HepG2 (cell line): ENCODE measurements at regions not wholly inside any gene's neighbourhood (a gene's known extent, or its start where the extent isn't known, plus 50 kb on each side); places are given as distances from the start of the nearest gene placed in this dataset.

ENCODE experiments used
- ATAC-seq: fragments of 200-7000 bp; cut with Tn5 transposase; 3 replicates; pipeline ENCODE4 v1.9.1; 2020; ENCODE audit warnings: mild to moderate bottlenecking, moderate library complexity
- BruUV-seq: library from RNA; stranded (reverse); fragments of 400-500 nt; replicated peaks from 2 replicates; lab custom pipeline; 2021; lab: Mats Ljungman, UMichigan
- CTCF ChIA-PET: fragments of 300-600 bp; formaldehyde crosslinking; extraction: SDS; loops from one replicate; lab custom pipeline; 2021; ENCODE audit warnings: low total read pairs, inconsistent platforms, low intra/inter-chr PET ratio; lab: Yijun Ruan, JAX
- POLR2A ChIA-PET: fragments of 350-600 bp; sonication (Branson Sonifier 250); formaldehyde crosslinking; loops from one replicate; lab custom pipeline; 2020; ENCODE audit warnings: antibody characterized with exemption, inconsistent platforms; lab: Yijun Ruan, JAX
- DNase-seq: peaks from one replicate; pipeline ENCODE4 v3.0.0-alpha.2; 2015; ENCODE audit warnings: low spot score
- FAIRE-seq: peaks from 3 replicates; lab custom pipeline; 2011; peaks lifted over from hg19 to GRCh38; lab: Jason Lieb, UNC
- H2AFZ ChIP-seq: one replicate; pipeline ENCODE4 v1.6.1; 2011; ENCODE audit warnings: low read length, inconsistent platforms
- H3K27ac ChIP-seq: fragments of 300-600 bp; 3 replicates; pipeline ENCODE4 v1.8.0; 2011; ENCODE audit warnings: mixed run types, mild to moderate bottlenecking, mixed read lengths, low read length, inconsistent platforms; ENCODE audit not compliant: insufficient read depth; ENCODE audit errors: extremely low read length
- H3K27me3 ChIP-seq, 2 experiments: fragments of 200-600 bp in 1 of 2; 2 replicates in 1 of 2; 3 replicates in 1 of 2; pipeline versions ENCODE4 v1.6.0 to v1.8.0; 2011; ENCODE audit warnings: low read length in 2 of 2, mild to moderate bottlenecking in 2 of 2, moderate library complexity in 2 of 2, inconsistent platforms in 1 of 2; ENCODE audit not compliant: insufficient read depth in 2 of 2, control insufficient read depth in 1 of 2
- H3K36me3 ChIP-seq, 2 experiments: fragments of 200-600 bp in 1 of 2; replicated peaks in 1 of 2; 2 replicates in 1 of 2; 3 replicates in 1 of 2; pipeline versions ENCODE4 v1.5.1 to v1.8.0; 2011; ENCODE audit warnings: low read length in 2 of 2, inconsistent platforms in 1 of 2; ENCODE audit not compliant: insufficient read depth in 2 of 2, control insufficient read depth in 1 of 2
- H3K4me1 ChIP-seq: 2 replicates; pipeline ENCODE4 v1.5.1; 2012; ENCODE audit warnings: low read length, inconsistent platforms; ENCODE audit not compliant: insufficient read depth
- H3K4me2 ChIP-seq: 2 replicates; pipeline ENCODE4 v1.6.0; 2011; ENCODE audit warnings: low read depth, low read length, inconsistent platforms
- H3K4me3 ChIP-seq, 3 experiments: fragments of 200-600 bp in 1 of 3; sonication (generic), shearing (Covaris generic) in 1 of 3; replicated peaks in 1 of 3; 2 replicates each; pipeline ENCODE4 v1.5.1; 2011 to 2016; ENCODE audit warnings: low read length in 3 of 3, inconsistent platforms in 2 of 3, low read depth in 2 of 3, mild to moderate bottlenecking in 2 of 3, control low read depth in 1 of 3, mixed read lengths in 1 of 3; ENCODE audit not compliant: insufficient read depth in 1 of 3
- H3K79me2 ChIP-seq: one replicate; pipeline ENCODE4 v1.6.1; 2011; ENCODE audit warnings: low read length, inconsistent platforms; ENCODE audit not compliant: insufficient read depth
- H3K9ac ChIP-seq: 2 replicates; pipeline ENCODE4 v1.6.0; 2011; ENCODE audit warnings: mild to moderate bottlenecking, low read depth, low read length, inconsistent platforms; ENCODE audit not compliant: insufficient read depth
- H3K9me3 ChIP-seq: 2 replicates; pipeline ENCODE4 v1.5.1; 2012; ENCODE audit warnings: mild to moderate bottlenecking, low read length
- H4K20me1 ChIP-seq: 2 replicates; pipeline ENCODE4 v1.6.0; 2011; ENCODE audit warnings: inconsistent platforms, mild to moderate bottlenecking, low read length, moderate library complexity; ENCODE audit not compliant: insufficient read depth
- EZH2 ChIP-seq: conservative IDR thresholded peaks from 2 replicates; pipeline ENCODE4 v1.6.1; 2012; ENCODE audit warnings: mild to moderate bottlenecking, low read depth, low read length, moderate library complexity
- MIER3 ChIP-seq: IDR thresholded peaks from 2 replicates; pipeline ENCODE4 v1.6.1; 2016; ENCODE audit warnings: missing compliant biosample characterization, borderline replicate concordance
- PTBP1 ChIP-seq: fragments of 200-400 bp; formaldehyde crosslinking; IDR thresholded peaks from 2 replicates; pipeline ENCODE4 v1.6.1; 2018; ENCODE audit warnings: low read length, low read depth; ENCODE audit not compliant: poor library complexity, severe bottlenecking
- REL ChIP-seq: sonication (generic); formaldehyde crosslinking; conservative IDR thresholded peaks from 2 replicates; pipeline ENCODE4 v1.8.0; 2022; ENCODE audit warnings: mild to moderate bottlenecking, missing genetic modification reagents, moderate library complexity
- RXRB ChIP-seq: IDR thresholded peaks from 2 replicates; pipeline ENCODE4 v1.6.1; 2016; ENCODE audit warnings: borderline replicate concordance, missing genetic modification reagents, missing compliant biosample characterization
- SNRNP70 ChIP-seq: fragments of 200-400 bp; formaldehyde crosslinking; IDR thresholded peaks from 2 replicates; pipeline ENCODE4 v1.6.1; 2017; ENCODE audit warnings: mild to moderate bottlenecking, low read depth, low read length, moderate library complexity
- SUZ12 ChIP-seq: fragments of 150-350 bp; IDR thresholded peaks from 2 replicates; pipeline ENCODE4 v1.6.1; 2014; ENCODE audit warnings: low read depth, low read length
- TBL1XR1 ChIP-seq: fragments of 150-350 bp; IDR thresholded peaks from 2 replicates; pipeline ENCODE4 v1.6.1; 2014; ENCODE audit warnings: borderline replicate concordance, low read length; ENCODE audit not compliant: partially characterized antibody
- TCF12 ChIP-seq, 2 experiments: fragments of 450-650 bp in 1 of 2; sonication (generic) in 1 of 2; formaldehyde crosslinking in 1 of 2; IDR thresholded peaks; 2 replicates each; pipeline versions ENCODE4 v1.6.1 to v1.8.0; 2017 to 2022; ENCODE audit warnings: antibody characterized with exemption in 1 of 2, mild to moderate bottlenecking in 1 of 2, missing genetic modification reagents in 1 of 2, moderate library complexity in 1 of 2
- ZFP36L1 ChIP-seq: sonication (generic); formaldehyde crosslinking; IDR thresholded peaks from 2 replicates; pipeline ENCODE4 v1.8.0; 2022; ENCODE audit warnings: mild to moderate bottlenecking, missing genetic modification reagents, moderate library complexity
- ZNF264 ChIP-seq: sonication (generic); formaldehyde crosslinking; IDR thresholded peaks from 2 replicates; pipeline ENCODE4 v1.4.0; 2020; ENCODE audit warnings: missing genetic modification reagents
- ZNF333 ChIP-seq: sonication (generic); formaldehyde crosslinking; IDR thresholded peaks from 2 replicates; pipeline ENCODE4 v1.4.0; 2020; ENCODE audit warnings: mild to moderate bottlenecking, missing genetic modification reagents, borderline replicate concordance
- ZNF563 ChIP-seq: sonication (generic); formaldehyde crosslinking; IDR thresholded peaks from 2 replicates; pipeline ENCODE4 v1.8.0; 2022; ENCODE audit warnings: mild to moderate bottlenecking, moderate library complexity, missing genetic modification reagents
- ZNF792 ChIP-seq: IDR thresholded peaks from 2 replicates; pipeline ENCODE4 v1.6.1; 2016
- WGBS: methylation state at CpG from one replicate; pipeline ENCODE4 v1.1.6; 2017; ENCODE audit warnings: low lambda C conversion rate; 5-methylcytosine and 5-hydroxymethylcytosine counted together
- in situ Hi-C: cut with HindIII; loops from 2 replicates; pipeline ENCODE4 v1.10.0; 2017; ENCODE audit warnings: low pct_unique_long_range_greater_than_20kb; ENCODE audit not compliant: extremely low pct_ligation_motif_present
- intact Hi-C: fragments of 100-400 bp; cut with micrococcal nuclease; formaldehyde crosslinking; loops from one replicate; pipeline ENCODE4 v1.10.0; 2022; ENCODE audit not compliant: unreplicated experiment
- TF ChIP-seq, protein P1 (sequence below): fragments of 450-650 bp; IDR thresholded peaks from 2 replicates; pipeline ENCODE4 v1.6.1; 2017
- TF ChIP-seq, protein P2 (sequence below): sonication (generic); formaldehyde crosslinking; IDR thresholded peaks from 2 replicates; pipeline ENCODE4 v1.4.0; 2020; ENCODE audit warnings: missing genetic modification reagents
- TF ChIP-seq, protein P3 (sequence below): fragments of 450-650 bp; IDR thresholded peaks from 2 replicates; pipeline ENCODE4 v1.6.1; 2017; ENCODE audit warnings: mild to moderate bottlenecking

- no peak for TF ChIP-seq SNRNP70
- no peak for TF ChIP-seq TBL1XR1
- TF ChIP-seq ZNF264 = no peak
- TF ChIP-seq SUZ12 = no peak
- TF ChIP-seq, protein P1, sequence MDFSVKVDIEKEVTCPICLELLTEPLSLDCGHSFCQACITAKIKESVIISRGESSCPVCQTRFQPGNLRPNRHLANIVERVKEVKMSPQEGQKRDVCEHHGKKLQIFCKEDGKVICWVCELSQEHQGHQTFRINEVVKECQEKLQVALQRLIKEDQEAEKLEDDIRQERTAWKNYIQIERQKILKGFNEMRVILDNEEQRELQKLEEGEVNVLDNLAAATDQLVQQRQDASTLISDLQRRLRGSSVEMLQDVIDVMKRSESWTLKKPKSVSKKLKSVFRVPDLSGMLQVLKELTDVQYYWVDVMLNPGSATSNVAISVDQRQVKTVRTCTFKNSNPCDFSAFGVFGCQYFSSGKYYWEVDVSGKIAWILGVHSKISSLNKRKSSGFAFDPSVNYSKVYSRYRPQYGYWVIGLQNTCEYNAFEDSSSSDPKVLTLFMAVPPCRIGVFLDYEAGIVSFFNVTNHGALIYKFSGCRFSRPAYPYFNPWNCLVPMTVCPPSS = no peak
- TF ChIP-seq, protein P2, sequence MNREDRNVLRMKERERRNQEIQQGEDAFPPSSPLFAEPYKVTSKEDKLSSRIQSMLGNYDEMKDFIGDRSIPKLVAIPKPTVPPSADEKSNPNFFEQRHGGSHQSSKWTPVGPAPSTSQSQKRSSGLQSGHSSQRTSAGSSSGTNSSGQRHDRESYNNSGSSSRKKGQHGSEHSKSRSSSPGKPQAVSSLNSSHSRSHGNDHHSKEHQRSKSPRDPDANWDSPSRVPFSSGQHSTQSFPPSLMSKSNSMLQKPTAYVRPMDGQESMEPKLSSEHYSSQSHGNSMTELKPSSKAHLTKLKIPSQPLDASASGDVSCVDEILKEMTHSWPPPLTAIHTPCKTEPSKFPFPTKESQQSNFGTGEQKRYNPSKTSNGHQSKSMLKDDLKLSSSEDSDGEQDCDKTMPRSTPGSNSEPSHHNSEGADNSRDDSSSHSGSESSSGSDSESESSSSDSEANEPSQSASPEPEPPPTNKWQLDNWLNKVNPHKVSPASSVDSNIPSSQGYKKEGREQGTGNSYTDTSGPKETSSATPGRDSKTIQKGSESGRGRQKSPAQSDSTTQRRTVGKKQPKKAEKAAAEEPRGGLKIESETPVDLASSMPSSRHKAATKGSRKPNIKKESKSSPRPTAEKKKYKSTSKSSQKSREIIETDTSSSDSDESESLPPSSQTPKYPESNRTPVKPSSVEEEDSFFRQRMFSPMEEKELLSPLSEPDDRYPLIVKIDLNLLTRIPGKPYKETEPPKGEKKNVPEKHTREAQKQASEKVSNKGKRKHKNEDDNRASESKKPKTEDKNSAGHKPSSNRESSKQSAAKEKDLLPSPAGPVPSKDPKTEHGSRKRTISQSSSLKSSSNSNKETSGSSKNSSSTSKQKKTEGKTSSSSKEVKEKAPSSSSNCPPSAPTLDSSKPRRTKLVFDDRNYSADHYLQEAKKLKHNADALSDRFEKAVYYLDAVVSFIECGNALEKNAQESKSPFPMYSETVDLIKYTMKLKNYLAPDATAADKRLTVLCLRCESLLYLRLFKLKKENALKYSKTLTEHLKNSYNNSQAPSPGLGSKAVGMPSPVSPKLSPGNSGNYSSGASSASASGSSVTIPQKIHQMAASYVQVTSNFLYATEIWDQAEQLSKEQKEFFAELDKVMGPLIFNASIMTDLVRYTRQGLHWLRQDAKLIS (CRISPR knock-in tag) = no peak
- TF ChIP-seq ZNF333 = no peak
- no peak for TF ChIP-seq ZFP36L1 (CRISPR knock-in tag)
- TF ChIP-seq ZNF792 (CRISPR knock-in tag) = no peak
Measured at GRCh38 chr4:100034023-100034664, 84.1 kb upstream of the H2AZ1 start (continued).

DNA sequence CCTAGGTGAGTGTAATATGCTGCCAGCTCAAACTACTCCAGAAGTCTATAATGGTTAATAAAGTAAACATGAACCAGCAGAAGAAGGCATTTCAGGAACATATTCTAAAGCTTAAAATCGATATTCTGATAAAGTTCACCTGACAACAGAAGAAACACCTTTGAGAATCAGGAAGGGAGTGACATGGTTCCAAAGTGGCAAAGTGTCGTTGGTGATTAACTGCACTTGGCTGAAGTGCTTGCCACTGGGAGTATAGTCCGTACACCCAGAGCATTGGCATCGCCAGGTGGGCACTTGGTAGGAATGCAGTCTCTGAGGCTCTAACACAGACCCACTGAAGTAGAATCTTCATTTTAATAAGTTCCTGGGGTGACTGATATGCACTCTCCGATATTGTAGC, 76.0 kb upstream of the H2AZ1 start:
- FAIRE-seq = no peak

More for the DNA sequence above, 76.0 kb upstream of the H2AZ1 start:
- H3K4me2 ChIP-seq = no peak overlapping the region
- TF ChIP-seq TCF12 (IDR thresholded peaks at IDR 0.05) = no peak
- TF ChIP-seq TCF12 (CRISPR knock-in tag; IDR thresholded peaks at IDR 0.05) = no peak
- no peak for TF ChIP-seq EZH2
- TF ChIP-seq PTBP1 = no peak
- no peak for TF ChIP-seq MIER3 (CRISPR knock-in tag)
- TF ChIP-seq, protein P3, sequence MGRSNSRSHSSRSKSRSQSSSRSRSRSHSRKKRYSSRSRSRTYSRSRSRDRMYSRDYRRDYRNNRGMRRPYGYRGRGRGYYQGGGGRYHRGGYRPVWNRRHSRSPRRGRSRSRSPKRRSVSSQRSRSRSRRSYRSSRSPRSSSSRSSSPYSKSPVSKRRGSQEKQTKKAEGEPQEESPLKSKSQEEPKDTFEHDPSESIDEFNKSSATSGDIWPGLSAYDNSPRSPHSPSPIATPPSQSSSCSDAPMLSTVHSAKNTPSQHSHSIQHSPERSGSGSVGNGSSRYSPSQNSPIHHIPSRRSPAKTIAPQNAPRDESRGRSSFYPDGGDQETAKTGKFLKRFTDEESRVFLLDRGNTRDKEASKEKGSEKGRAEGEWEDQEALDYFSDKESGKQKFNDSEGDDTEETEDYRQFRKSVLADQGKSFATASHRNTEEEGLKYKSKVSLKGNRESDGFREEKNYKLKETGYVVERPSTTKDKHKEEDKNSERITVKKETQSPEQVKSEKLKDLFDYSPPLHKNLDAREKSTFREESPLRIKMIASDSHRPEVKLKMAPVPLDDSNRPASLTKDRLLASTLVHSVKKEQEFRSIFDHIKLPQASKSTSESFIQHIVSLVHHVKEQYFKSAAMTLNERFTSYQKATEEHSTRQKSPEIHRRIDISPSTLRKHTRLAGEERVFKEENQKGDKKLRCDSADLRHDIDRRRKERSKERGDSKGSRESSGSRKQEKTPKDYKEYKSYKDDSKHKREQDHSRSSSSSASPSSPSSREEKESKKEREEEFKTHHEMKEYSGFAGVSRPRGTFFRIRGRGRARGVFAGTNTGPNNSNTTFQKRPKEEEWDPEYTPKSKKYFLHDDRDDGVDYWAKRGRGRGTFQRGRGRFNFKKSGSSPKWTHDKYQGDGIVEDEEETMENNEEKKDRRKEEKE = no peak
- TF ChIP-seq REL (CRISPR knock-in tag) = no peak
- TF ChIP-seq RXRB = no peak
- TF ChIP-seq ZNF563 (CRISPR knock-in tag) = no peak
- TF ChIP-seq, all 625 proteins: peak for 0
- intact Hi-C loops (no loop called here), in situ Hi-C loops (no loop called here)
- Histone ChIP-seq H3K27ac (no peak overlapping the region), H3K4me1 (no peaks in the 10 kb centered on the region), H3K27me3 (no peaks in the 10 kb centered on the region), H2AFZ (no peak overlapping the region), H3K9me3 (no peaks in the 10 kb centered on the region), H3K4me3 (no peak overlapping the region), H4K20me1 (no peaks in the 10 kb centered on the region), H3K9ac (no peak overlapping the region), H3K36me3 (no peaks in the 10 kb centered on the region), H3K79me2 (no peaks in the 10 kb centered on the region)
- DNase-seq (no peak), ATAC-seq (no peak)
- WGBS = 31% methylated on average over 5 of the region's 5 CpGs
- CTCF ChIA-PET = no interaction called here
- no TSS peak for BruUV-seq
- POLR2A ChIA-PET = no interaction called here
